ENCODE measurements at regions not wholly inside any gene's neighbourhood (a gene's known extent, or its start where the extent isn't known, plus 50 kb on each side); places are given as distances from the start of the nearest gene placed in this dataset.
"Not testable (repeated sequence)": the region's sequence is repeated elsewhere in the genome, so short reads cannot be mapped to it uniquely, and the experiment has no call there.

DNA sequence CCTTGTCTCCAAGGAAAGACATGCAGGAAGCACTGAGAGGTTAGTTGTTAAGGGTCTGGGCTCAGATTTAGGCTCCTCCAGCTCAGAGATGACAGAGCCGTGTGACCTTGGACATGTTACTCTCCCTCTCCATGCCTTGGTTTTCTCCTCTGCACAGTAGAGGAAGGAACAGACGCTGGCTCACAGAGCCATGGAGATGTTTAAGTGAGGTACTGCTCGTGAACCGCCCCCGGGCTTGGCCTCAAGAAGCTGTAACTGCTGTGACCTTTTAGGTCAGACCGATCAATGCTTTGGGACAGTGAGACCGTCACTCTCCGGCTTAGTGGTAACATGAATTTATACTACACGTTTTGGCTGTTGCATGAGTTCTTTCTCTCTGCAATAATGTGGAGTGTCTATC lies 197.4 kb downstream of the C16orf95 start:
- peaks cover 0 to 12% (median 9%) of the 10 kb centered on the region in 5 donors for H3K9me3 ChIP-seq (ENCODE audit: control insufficient read depth in 5 of 5, low read length in 5 of 5)
- H3K27me3 ChIP-seq (ENCODE audit: control insufficient read depth in 5 of 5, insufficient read depth in 4 of 5, low read length in 5 of 5) = peaks cover 0 to 10% (median 5%) of the 10 kb centered on the region in 5 donors
- H3K36me3 ChIP-seq (ENCODE audit: control insufficient read depth in 5 of 5, insufficient read depth in 5 of 5, low read length in 5 of 5) = no peaks in the 10 kb centered on the region
- no peak overlapping the region for H3K4me3 ChIP-seq (ENCODE audit: low read depth in 1 of 5, low read length in 5 of 5)
- H3K4me1 ChIP-seq (ENCODE audit: control insufficient read depth in 5 of 5, insufficient read depth in 5 of 5, low read length in 5 of 5) = peaks cover 0 to 2% (median 0%) of the 10 kb centered on the region in 5 donors
- no peak overlapping the region for H3K9ac ChIP-seq (ENCODE audit: low read length in 5 of 5)
- H3K27ac ChIP-seq (ENCODE audit: low read depth, low read length) = no peak overlapping the region

DNA sequence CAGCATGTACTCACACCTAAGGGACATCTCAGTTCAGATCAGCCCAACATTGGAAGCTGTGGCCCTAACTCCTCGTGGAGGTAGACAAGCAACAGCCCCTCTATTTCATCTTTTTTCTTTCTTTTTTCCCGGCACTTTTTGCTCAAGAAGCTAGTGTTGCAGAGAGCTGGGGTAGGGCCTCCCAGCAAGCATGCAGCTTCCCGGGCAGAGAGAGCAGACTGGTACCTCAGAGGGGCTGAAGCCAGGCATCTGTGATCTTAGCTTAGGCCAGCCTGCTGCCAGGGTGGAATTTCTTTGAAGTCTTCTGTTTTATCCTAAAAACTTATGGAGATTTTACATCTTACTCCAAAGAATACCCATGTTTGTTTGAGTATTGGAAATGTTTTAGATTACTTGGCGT lies 195.4 kb downstream of the C16orf95 start:
- Histone ChIP-seq H3K4me1 (ENCODE audit: control insufficient read depth in 5 of 5, insufficient read depth in 5 of 5, low read length in 5 of 5) (peaks cover 0 to 2% (median 0%) of the 10 kb centered on the region in 5 donors), H3K9ac (ENCODE audit: low read length in 5 of 5) (no peak overlapping the region), H3K36me3 (ENCODE audit: control insufficient read depth in 5 of 5, insufficient read depth in 5 of 5, low read length in 5 of 5) (no peaks in the 10 kb centered on the region), H3K27ac (ENCODE audit: low read depth, low read length) (no peak overlapping the region), H3K4me3 (ENCODE audit: low read depth in 1 of 5, low read length in 5 of 5) (no peak overlapping the region), H3K27me3 (ENCODE audit: control insufficient read depth in 5 of 5, insufficient read depth in 4 of 5, low read length in 5 of 5) (peaks cover 0 to 10% (median 7%) of the 10 kb centered on the region in 5 donors), H3K9me3 (ENCODE audit: control insufficient read depth in 5 of 5, low read length in 5 of 5) (peaks cover 0 to 12% (median 9%) of the 10 kb centered on the region in 5 donors)

DNA sequence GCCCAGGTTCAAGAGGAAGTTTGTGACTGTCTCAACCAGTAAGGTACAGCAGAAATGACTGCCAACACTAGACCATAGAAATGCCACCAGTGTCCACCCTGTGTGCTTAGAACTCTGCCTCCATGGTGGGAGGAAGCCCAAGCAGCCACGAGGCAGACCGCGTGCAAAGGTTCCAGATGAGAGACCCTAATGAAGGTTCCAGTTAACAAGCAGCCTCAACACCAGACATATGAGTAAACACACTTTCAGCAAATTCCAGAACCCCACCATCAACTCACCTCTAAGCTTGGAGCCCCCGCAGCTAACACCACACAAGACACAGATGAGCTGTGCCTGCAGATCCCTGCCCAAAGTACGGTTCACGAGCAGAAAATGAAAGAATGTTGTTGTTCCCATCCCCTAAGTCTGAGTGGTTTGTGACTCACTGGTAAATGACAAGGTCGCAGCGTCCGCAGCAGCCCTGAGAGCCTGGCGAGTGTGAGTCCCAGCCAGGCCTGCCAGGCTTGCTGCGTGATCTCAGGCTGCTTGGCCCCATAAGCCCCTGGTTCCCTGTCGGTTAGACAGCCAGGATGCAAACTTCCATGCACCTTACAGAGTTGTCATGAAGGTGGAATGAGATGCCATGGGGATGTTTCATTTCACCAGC lies 193.7 kb downstream of the C16orf95 start:
- Histone ChIP-seq H3K9me3 (ENCODE audit: control insufficient read depth in 5 of 5, low read length in 5 of 5) (peaks cover 0 to 12% (median 9%) of the 10 kb centered on the region in 5 donors), H3K27me3 (ENCODE audit: control insufficient read depth in 5 of 5, insufficient read depth in 4 of 5, low read length in 5 of 5) (peaks cover 0 to 13% (median 11%) of the 10 kb centered on the region in 5 donors), H3K27ac (ENCODE audit: low read depth, low read length) (no peak overlapping the region), H3K9ac (ENCODE audit: low read length in 5 of 5) (no peak overlapping the region), H3K4me3 (ENCODE audit: low read depth in 1 of 5, low read length in 5 of 5) (no peak overlapping the region), H3K4me1 (ENCODE audit: control insufficient read depth in 5 of 5, insufficient read depth in 5 of 5, low read length in 5 of 5) (peaks cover 0 to 4% (median 0%) of the 10 kb centered on the region in 5 donors), H3K36me3 (ENCODE audit: control insufficient read depth in 5 of 5, insufficient read depth in 5 of 5, low read length in 5 of 5) (no peaks in the 10 kb centered on the region)

DNA sequence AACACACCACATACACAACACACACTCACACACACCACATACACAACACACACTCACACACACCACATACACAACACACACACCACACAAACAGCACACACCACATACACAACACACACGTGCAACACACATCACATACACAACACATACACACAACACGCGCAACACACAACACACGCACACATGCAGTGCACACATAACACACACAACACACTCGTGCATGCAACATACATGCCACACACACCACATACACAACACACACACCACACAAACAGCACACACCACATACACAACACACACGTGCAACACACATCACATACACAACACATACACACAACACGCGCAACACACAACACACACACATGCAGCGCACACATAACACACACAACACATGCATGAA lies 192.8 kb downstream of the C16orf95 start:
- H3K9me3 ChIP-seq (ENCODE audit: control insufficient read depth in 5 of 5, low read length in 5 of 5) = peaks cover 0 to 21% (median 15%) of the 10 kb centered on the region in 5 donors
- H3K9ac ChIP-seq (ENCODE audit: low read length in 5 of 5); H3K4me1 ChIP-seq (ENCODE audit: control insufficient read depth in 5 of 5, insufficient read depth in 5 of 5, low read length in 5 of 5); H3K4me3 ChIP-seq (ENCODE audit: low read depth in 1 of 5, low read length in 5 of 5); H3K27ac ChIP-seq (ENCODE audit: low read depth, low read length); H3K36me3 ChIP-seq (ENCODE audit: control insufficient read depth in 5 of 5, insufficient read depth in 5 of 5, low read length in 5 of 5): not testable (repeated sequence)
- H3K27me3 ChIP-seq (ENCODE audit: control insufficient read depth in 5 of 5, insufficient read depth in 4 of 5, low read length in 5 of 5) = peaks cover 0 to 17% (median 11%) of the 10 kb centered on the region in 5 donors

DNA sequence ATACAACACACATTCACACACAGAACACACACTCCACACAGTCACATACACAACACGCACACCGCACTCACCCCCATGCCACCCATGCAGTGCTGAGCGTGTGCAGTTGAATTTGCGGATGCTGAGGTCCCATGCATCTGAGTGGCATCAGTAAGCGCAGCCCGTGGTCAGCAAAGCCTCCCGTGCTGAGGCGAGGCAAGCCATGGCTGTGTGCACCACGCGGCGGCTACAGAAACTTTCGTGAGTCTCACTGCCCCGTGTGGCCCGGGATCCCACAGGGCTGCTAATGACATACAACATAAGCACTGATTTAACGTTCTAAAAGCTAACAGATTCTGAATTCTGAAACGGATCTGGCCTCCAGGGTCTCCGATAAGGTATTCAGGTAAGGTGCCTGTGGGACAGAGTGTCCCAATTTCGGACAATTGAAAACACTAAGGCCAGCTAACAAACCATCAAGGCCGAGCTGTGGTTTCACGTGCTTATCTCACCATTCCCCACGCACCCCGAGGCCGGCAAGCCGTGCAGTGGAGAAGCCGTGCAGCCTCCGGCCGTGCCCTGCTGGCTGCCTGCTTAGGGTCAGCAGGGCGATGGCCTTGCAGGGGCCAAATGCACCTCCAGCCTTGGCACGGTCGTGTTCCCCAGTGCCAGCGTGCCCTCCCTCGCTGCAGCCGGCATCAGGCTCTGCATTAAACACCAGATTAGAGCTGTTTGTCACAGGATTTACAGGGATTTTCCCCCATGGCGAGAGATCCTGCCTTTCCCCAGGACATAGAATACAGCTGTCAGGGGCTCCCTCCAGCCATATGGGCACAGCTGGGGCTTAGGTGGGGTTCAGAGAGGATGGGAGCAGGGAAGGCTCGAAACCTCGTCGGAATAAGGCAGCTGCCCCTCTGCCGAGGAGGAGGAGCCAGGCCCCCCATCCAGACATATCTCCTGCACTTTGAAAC lies 191.7 kb downstream of the C16orf95 start:
- Histone ChIP-seq H3K4me3 (ENCODE audit: low read depth in 1 of 5, low read length in 5 of 5) (no peak overlapping the region), H3K9ac (ENCODE audit: low read length in 5 of 5) (no peak overlapping the region), H3K4me1 (ENCODE audit: control insufficient read depth in 5 of 5, insufficient read depth in 5 of 5, low read length in 5 of 5) (peaks cover 0 to 4% (median 0%) of the 10 kb centered on the region in 5 donors), H3K27me3 (ENCODE audit: control insufficient read depth in 5 of 5, insufficient read depth in 4 of 5, low read length in 5 of 5) (peaks cover 0 to 17% (median 10%) of the 10 kb centered on the region in 5 donors), H3K27ac (ENCODE audit: low read depth, low read length) (no peak overlapping the region), H3K9me3 (ENCODE audit: control insufficient read depth in 5 of 5, low read length in 5 of 5) (peaks cover 0 to 24% (median 19%) of the 10 kb centered on the region in 5 donors), H3K36me3 (ENCODE audit: control insufficient read depth in 5 of 5, insufficient read depth in 5 of 5, low read length in 5 of 5) (no peaks in the 10 kb centered on the region)

DNA sequence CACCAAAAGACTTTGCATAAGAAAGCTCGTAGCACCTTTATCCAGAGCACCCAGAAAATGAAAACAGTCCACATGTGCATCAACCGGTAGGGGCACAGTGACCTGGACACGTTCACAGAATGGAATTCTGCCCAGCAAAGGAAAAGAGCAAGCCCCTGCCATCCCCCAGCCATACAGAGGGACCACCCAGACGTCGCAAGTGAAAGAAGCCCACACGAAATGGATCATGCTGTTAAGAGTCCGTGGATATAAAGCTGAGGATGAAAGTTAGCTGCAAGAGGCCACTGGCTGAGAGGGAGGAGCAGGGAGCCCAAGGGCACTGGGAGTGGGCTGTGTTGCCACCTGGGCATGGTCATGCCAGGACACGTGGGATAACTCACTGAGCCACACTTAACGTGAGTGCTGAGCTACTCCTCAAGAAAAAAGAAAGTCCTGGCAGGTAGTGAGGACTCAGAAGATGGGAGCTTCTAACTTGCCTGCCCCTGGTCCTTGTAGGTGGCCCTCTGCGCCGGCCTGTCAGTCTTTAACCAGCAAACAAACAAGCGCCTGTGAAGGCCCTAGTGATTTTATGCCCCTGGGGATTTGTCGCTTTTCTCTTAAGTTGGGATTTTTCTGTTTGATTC lies 190.7 kb downstream of the C16orf95 start:
- Histone ChIP-seq H3K9ac (ENCODE audit: low read length in 5 of 5) (no peak overlapping the region), H3K4me1 (ENCODE audit: control insufficient read depth in 5 of 5, insufficient read depth in 5 of 5, low read length in 5 of 5) (peaks cover 0 to 4% (median 0%) of the 10 kb centered on the region in 5 donors), H3K27ac (ENCODE audit: low read depth, low read length) (no peak overlapping the region), H3K27me3 (ENCODE audit: control insufficient read depth in 5 of 5, insufficient read depth in 4 of 5, low read length in 5 of 5) (peaks cover 0 to 17% (median 8%) of the 10 kb centered on the region in 5 donors), H3K36me3 (ENCODE audit: control insufficient read depth in 5 of 5, insufficient read depth in 5 of 5, low read length in 5 of 5) (no peaks in the 10 kb centered on the region), H3K4me3 (ENCODE audit: low read depth in 1 of 5, low read length in 5 of 5) (no peak overlapping the region), H3K9me3 (ENCODE audit: control insufficient read depth in 5 of 5, low read length in 5 of 5) (peaks cover 0 to 29% (median 23%) of the 10 kb centered on the region in 5 donors)

DNA sequence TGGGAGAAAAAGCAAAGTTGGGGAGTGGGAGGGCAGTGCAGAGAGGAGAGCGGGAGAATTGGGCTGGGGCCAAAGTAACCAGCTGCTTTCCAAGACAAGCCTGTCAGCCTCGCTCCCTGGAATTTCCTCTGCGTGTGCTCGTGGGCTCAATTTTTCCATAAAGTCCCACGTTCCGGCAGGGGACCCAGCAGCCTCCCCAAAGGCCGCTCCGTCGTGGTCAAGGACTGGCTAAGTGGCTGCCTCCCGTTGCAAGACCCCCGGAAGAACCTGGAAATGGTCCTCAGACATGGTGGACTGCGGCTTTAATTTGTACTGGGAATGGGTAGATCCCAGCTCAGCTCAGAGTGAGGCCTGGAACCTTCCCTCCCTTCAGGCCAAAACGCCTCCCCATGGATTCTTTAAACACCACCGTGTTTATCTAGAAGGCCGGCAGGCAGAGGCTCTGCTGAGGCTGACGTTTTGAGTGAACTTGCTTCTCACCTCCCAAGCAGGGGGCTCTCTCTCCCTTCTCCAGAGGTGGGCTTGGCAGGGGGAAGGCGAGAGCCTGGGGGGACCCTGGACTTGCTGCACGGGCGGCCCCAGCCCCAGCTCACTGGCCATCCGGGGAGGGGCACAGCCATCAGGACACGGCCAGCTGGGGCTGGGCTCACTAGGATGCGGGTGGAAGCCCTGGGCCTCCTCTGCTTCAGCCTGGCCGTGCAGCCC lies 190.0 kb downstream of the C16orf95 start:
- peaks cover 0 to 36% (median 30%) of the 10 kb centered on the region in 5 donors for H3K9me3 ChIP-seq (ENCODE audit: control insufficient read depth in 5 of 5, low read length in 5 of 5)
- H3K36me3 ChIP-seq (ENCODE audit: control insufficient read depth in 5 of 5, insufficient read depth in 5 of 5, low read length in 5 of 5) = no peaks in the 10 kb centered on the region
- H3K27me3 ChIP-seq (ENCODE audit: control insufficient read depth in 5 of 5, insufficient read depth in 4 of 5, low read length in 5 of 5) = peaks cover 0 to 17% (median 8%) of the 10 kb centered on the region in 5 donors
- H3K27ac ChIP-seq (ENCODE audit: low read depth, low read length) = no peak overlapping the region
- H3K9ac ChIP-seq (ENCODE audit: low read length in 5 of 5) = no peak overlapping the region
- no peak overlapping the region for H3K4me3 ChIP-seq (ENCODE audit: low read depth in 1 of 5, low read length in 5 of 5)
- peaks cover 0 to 4% (median 0%) of the 10 kb centered on the region in 5 donors for H3K4me1 ChIP-seq (ENCODE audit: control insufficient read depth in 5 of 5, insufficient read depth in 5 of 5, low read length in 5 of 5)

DNA sequence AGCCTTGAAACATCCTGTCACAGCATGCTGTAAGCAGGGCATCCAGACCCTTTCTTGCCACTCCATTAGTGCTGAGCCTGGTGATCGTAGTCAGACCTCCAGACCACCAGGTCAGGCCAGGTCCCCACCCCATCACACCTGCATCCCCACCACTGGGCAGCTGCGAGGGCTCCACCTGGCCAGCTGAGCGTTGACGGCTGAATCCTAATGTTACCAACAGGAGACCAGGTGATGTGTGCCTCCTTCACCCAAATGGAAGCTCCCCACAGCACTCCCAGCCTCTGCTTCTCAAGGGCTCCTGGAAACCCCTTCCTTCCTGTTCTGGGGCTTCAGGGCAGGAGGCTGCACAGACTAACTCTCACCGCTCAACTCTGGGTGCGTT lies 189.4 kb downstream of the C16orf95 start:
- H3K9me3 ChIP-seq (ENCODE audit: control insufficient read depth in 5 of 5, low read length in 5 of 5) = peaks cover 0 to 40% (median 31%) of the 10 kb centered on the region in 5 donors
- H3K9ac ChIP-seq (ENCODE audit: low read length in 5 of 5) = no peak overlapping the region
- no peak overlapping the region for H3K27ac ChIP-seq (ENCODE audit: low read depth, low read length)
- H3K4me3 ChIP-seq (ENCODE audit: low read depth in 1 of 5, low read length in 5 of 5) = no peak overlapping the region
- peaks cover 1 to 17% (median 8%) of the 10 kb centered on the region in 5 donors for H3K27me3 ChIP-seq (ENCODE audit: control insufficient read depth in 5 of 5, insufficient read depth in 4 of 5, low read length in 5 of 5)
- peaks cover 0 to 4% (median 0%) of the 10 kb centered on the region in 5 donors for H3K4me1 ChIP-seq (ENCODE audit: control insufficient read depth in 5 of 5, insufficient read depth in 5 of 5, low read length in 5 of 5)
- no peaks in the 10 kb centered on the region for H3K36me3 ChIP-seq (ENCODE audit: control insufficient read depth in 5 of 5, insufficient read depth in 5 of 5, low read length in 5 of 5)

DNA sequence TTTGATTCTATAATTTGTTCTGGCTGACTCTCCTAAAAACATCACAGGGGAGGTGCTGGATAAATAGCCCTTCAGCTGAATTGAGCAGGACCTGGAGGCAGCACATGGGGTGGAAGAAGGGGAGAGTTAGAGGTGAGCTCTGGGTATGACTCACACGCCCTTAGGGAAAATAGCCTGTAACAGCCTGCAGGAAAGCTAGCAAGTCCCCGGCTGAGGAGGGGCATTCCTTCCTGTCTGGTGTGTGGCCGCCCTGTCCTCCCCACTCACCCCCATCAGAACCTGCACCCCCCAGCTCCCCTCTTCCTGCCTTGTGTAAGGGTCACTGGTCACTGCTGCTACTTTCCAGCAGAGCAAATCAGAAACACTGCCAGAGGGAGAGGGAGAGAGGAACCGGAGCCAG lies 187.4 kb downstream of the C16orf95 start:
- H3K27me3 ChIP-seq (ENCODE audit: control insufficient read depth in 5 of 5, insufficient read depth in 4 of 5, low read length in 5 of 5) = peaks cover 3 to 15% (median 6%) of the 10 kb centered on the region in 5 donors
- H3K27ac ChIP-seq (ENCODE audit: low read depth, low read length) = no peak overlapping the region
- H3K9me3 ChIP-seq (ENCODE audit: control insufficient read depth in 5 of 5, low read length in 5 of 5) = peaks cover 0 to 30% (median 27%) of the 10 kb centered on the region in 5 donors
- no peak overlapping the region for H3K9ac ChIP-seq (ENCODE audit: low read length in 5 of 5)
- H3K4me3 ChIP-seq (ENCODE audit: low read depth in 1 of 5, low read length in 5 of 5) = no peak overlapping the region
- no peaks in the 10 kb centered on the region for H3K36me3 ChIP-seq (ENCODE audit: control insufficient read depth in 5 of 5, insufficient read depth in 5 of 5, low read length in 5 of 5)
- peaks cover 0 to 4% (median 0%) of the 10 kb centered on the region in 5 donors for H3K4me1 ChIP-seq (ENCODE audit: control insufficient read depth in 5 of 5, insufficient read depth in 5 of 5, low read length in 5 of 5)
